HG03095 (cell line): ENCODE measurements at regions not wholly inside any gene's neighbourhood (a gene's known extent, or its start where the extent isn't known, plus 50 kb on each side); places are given as distances from the start of the nearest gene placed in this dataset.

Experiments used
- ATAC-seq: cut with Tn5 transposase; IDR thresholded peaks from one replicate; pipeline ENCODE4 v1.9.1; 2021; ENCODE audit warnings: moderate library complexity; ENCODE audit not compliant: unreplicated experiment

- no peak for ATAC-seq
Observed at GRCh38 chr2:18384242-18384641, 176.2 kb downstream of the RDH14 start.

- no peak for ATAC-seq
Observed at GRCh38 chr2:18381386-18381785, 179.1 kb downstream of the RDH14 start.

- no peak for ATAC-seq
Observed at GRCh38 chr2:18380321-18380720, 180.1 kb downstream of the RDH14 start.

GRCh38 chr2:18379870-18380269 is 180.6 kb downstream of the RDH14 start:
- no peak for ATAC-seq

GRCh38 chr2:18378020-18378653 is 182.3 kb downstream of the RDH14 start:
- ATAC-seq: peak; percentile 90

- ATAC-seq: no peak
Observed at GRCh38 chr2:18376936-18377335, 183.5 kb downstream of the RDH14 start.

- ATAC-seq: no peak
Observed at GRCh38 chr2:18373664-18374063, 186.8 kb downstream of the RDH14 start.

GRCh38 chr2:18373081-18373480 is 187.4 kb downstream of the RDH14 start:
- no peak for ATAC-seq

- no peak for ATAC-seq
Observed at GRCh38 chr2:18372641-18373040, 187.8 kb downstream of the RDH14 start.

- ATAC-seq: no peak
Observed at GRCh38 chr2:18369760-18370159, 190.7 kb downstream of the RDH14 start.

- ATAC-seq: no peak
Observed at GRCh38 chr2:18368008-18368407, 192.4 kb downstream of the RDH14 start.

GRCh38 chr2:18365342-18365741 is 195.1 kb downstream of the RDH14 start:
- no peak for ATAC-seq

- ATAC-seq: no peak
Observed at GRCh38 chr2:18363348-18363747, 197.1 kb downstream of the RDH14 start.

GRCh38 chr2:18362696-18363095 is 197.8 kb downstream of the RDH14 start:
- ATAC-seq: no peak

- no peak for ATAC-seq
Observed at GRCh38 chr2:18357537-18357936, 202.9 kb downstream of the RDH14 start.

GRCh38 chr2:18356676-18357075 is 203.8 kb downstream of the RDH14 start:
- no peak for ATAC-seq

GRCh38 chr2:18349421-18349820 is 211.0 kb downstream of the RDH14 start:
- ATAC-seq: no peak

- ATAC-seq: no peak
Observed at GRCh38 chr2:18346874-18347273, 213.6 kb downstream of the RDH14 start.

- no peak for ATAC-seq
Observed at GRCh38 chr2:18346344-18346743, 214.1 kb downstream of the RDH14 start.

GRCh38 chr2:18345848-18346247 is 214.6 kb downstream of the RDH14 start:
- ATAC-seq: no peak

GRCh38 chr2:18342901-18343300 is 217.6 kb downstream of the RDH14 start:
- no peak for ATAC-seq

GRCh38 chr2:18339326-18339725 is 221.1 kb downstream of the RDH14 start:
- ATAC-seq: no peak

- ATAC-seq: no peak
Observed at GRCh38 chr2:18336975-18337374, 223.5 kb downstream of the RDH14 start.
